ENCODE measurements at regions not wholly inside any gene's neighbourhood (a gene's known extent, or its start where the extent isn't known, plus 50 kb on each side); places are given as distances from the start of the nearest gene placed in this dataset.

- H3K27me3 ChIP-seq (ENCODE audit: low read length): no peaks in the 10 kb centered on the region
- no peaks in the 10 kb centered on the region for H3K79me2 ChIP-seq (ENCODE audit: insufficient read depth, low read length)
- no peak for TF ChIP-seq EZH2phosphoT487 (conservative IDR thresholded peaks at IDR 0.05; ENCODE audit: low read length)
- TF ChIP-seq, protein P1, sequence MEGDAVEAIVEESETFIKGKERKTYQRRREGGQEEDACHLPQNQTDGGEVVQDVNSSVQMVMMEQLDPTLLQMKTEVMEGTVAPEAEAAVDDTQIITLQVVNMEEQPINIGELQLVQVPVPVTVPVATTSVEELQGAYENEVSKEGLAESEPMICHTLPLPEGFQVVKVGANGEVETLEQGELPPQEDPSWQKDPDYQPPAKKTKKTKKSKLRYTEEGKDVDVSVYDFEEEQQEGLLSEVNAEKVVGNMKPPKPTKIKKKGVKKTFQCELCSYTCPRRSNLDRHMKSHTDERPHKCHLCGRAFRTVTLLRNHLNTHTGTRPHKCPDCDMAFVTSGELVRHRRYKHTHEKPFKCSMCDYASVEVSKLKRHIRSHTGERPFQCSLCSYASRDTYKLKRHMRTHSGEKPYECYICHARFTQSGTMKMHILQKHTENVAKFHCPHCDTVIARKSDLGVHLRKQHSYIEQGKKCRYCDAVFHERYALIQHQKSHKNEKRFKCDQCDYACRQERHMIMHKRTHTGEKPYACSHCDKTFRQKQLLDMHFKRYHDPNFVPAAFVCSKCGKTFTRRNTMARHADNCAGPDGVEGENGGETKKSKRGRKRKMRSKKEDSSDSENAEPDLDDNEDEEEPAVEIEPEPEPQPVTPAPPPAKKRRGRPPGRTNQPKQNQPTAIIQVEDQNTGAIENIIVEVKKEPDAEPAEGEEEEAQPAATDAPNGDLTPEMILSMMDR (IDR thresholded peaks at IDR 0.05; ENCODE audit: insufficient read depth, low read length, poor library complexity, severe bottlenecking): no peak
- H4K20me1 ChIP-seq (ENCODE audit: low read depth, low read length): no peaks in the 10 kb centered on the region
- H2AFZ ChIP-seq (ENCODE audit: low read depth, low read length, severe bottlenecking): no peak overlapping the region
- H3K36me3 ChIP-seq (ENCODE audit: low read length): no peaks in the 10 kb centered on the region
- H3K4me2 ChIP-seq (ENCODE audit: low read depth, low read length, poor library complexity, severe bottlenecking): no peak overlapping the region
- no peaks in the 10 kb centered on the region for H3K9me2 ChIP-seq (replicated peaks; ENCODE audit: insufficient read depth, low read length)
- H3K9ac ChIP-seq (ENCODE audit: low read length): no peak overlapping the region
- no peak overlapping the region for H3K4me3 ChIP-seq (ENCODE audit: insufficient read depth, low read length, poor library complexity, severe bottlenecking)
- no peaks in the 10 kb centered on the region for H3F3A ChIP-seq (ENCODE audit: insufficient read depth)
- no peak overlapping the region for H3K27ac ChIP-seq (ENCODE audit: low read depth, low read length)
- H3K9me3 ChIP-seq (ENCODE audit: insufficient read depth, low read length): no peaks in the 10 kb centered on the region
Observed at GRCh38 chr12:130073721-130074120, 88.5 kb upstream of the FZD10 start.

- H3K9ac ChIP-seq (ENCODE audit: low read length): no peak overlapping the region
- H3K9me3 ChIP-seq (ENCODE audit: insufficient read depth, low read length): no peaks in the 10 kb centered on the region
- no peak overlapping the region for H3K4me2 ChIP-seq (ENCODE audit: low read depth, low read length, poor library complexity, severe bottlenecking)
- no peak overlapping the region for H3K27ac ChIP-seq (ENCODE audit: low read depth, low read length)
- no peaks in the 10 kb centered on the region for H3K27me3 ChIP-seq (ENCODE audit: low read length)
- TF ChIP-seq, protein P1 (IDR thresholded peaks at IDR 0.05; ENCODE audit: insufficient read depth, low read length, poor library complexity, severe bottlenecking): no peak
- H3F3A ChIP-seq (ENCODE audit: insufficient read depth): no peaks in the 10 kb centered on the region
- no peaks in the 10 kb centered on the region for H4K20me1 ChIP-seq (ENCODE audit: low read depth, low read length)
- no peaks in the 10 kb centered on the region for H3K9me2 ChIP-seq (replicated peaks; ENCODE audit: insufficient read depth, low read length)
- no peak overlapping the region for H3K4me3 ChIP-seq (ENCODE audit: insufficient read depth, low read length, poor library complexity, severe bottlenecking)
- no peaks in the 10 kb centered on the region for H3K79me2 ChIP-seq (ENCODE audit: insufficient read depth, low read length)
- H3K36me3 ChIP-seq (ENCODE audit: low read length): no peaks in the 10 kb centered on the region
- H2AFZ ChIP-seq (ENCODE audit: low read depth, low read length, severe bottlenecking): no peak overlapping the region
Observed at GRCh38 chr12:130074661-130075406, 87.4 kb upstream of the FZD10 start.

DNA sequence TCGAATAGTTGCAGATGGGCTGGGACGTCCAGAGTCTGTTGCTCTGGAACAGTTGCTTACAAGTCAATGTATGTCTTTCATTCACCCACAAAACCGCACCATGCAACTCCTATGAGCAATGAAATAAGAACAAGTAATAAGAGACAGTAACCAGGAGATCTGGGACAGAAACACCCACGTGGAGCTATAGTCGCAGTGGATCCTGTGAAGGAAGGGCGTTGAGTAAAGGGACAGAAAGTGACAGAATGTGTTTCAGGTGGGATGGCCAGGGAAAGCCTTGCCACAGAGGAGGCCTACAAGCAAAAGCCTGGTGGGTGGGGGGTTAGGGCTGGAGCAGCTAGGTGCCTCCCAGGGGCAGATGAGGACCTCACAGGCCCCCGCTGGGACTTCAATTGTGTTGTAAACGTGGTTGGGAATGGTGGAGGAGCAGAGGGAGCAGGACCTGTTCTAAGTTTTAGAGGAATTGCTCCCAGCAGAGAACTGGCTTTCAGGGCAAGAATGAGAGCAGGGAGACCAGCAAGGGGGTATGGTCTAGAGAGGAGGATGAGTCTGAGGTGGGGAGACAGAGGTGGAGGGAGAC lies 86.7 kb upstream of the FZD10 start:
- TF ChIP-seq, protein P1 (IDR thresholded peaks at IDR 0.05; ENCODE audit: insufficient read depth, low read length, poor library complexity, severe bottlenecking): no peak
- no peak for TF ChIP-seq EZH2phosphoT487 (conservative IDR thresholded peaks at IDR 0.05; ENCODE audit: low read length)
- Histone ChIP-seq H3K9me2 (replicated peaks; ENCODE audit: insufficient read depth, low read length) (no peaks in the 10 kb centered on the region), H3K4me2 (ENCODE audit: low read depth, low read length, poor library complexity, severe bottlenecking) (no peak overlapping the region), H3K27me3 (ENCODE audit: low read length) (no peaks in the 10 kb centered on the region), H4K20me1 (ENCODE audit: low read depth, low read length) (no peaks in the 10 kb centered on the region), H3K4me3 (ENCODE audit: insufficient read depth, low read length, poor library complexity, severe bottlenecking) (no peak overlapping the region), H2AFZ (ENCODE audit: low read depth, low read length, severe bottlenecking) (no peak overlapping the region), H3K27ac (ENCODE audit: low read depth, low read length) (no peak overlapping the region), H3K9ac (ENCODE audit: low read length) (no peak overlapping the region), H3K36me3 (ENCODE audit: low read length) (no peaks in the 10 kb centered on the region), H3K9me3 (ENCODE audit: insufficient read depth, low read length) (no peaks in the 10 kb centered on the region), H3F3A (ENCODE audit: insufficient read depth) (no peaks in the 10 kb centered on the region), H3K79me2 (ENCODE audit: insufficient read depth, low read length) (no peaks in the 10 kb centered on the region)
